Neural crest cell (in vitro differentiated cells): ENCODE measurements at regions not wholly inside any gene's neighbourhood (a gene's known extent, or its start where the extent isn't known, plus 50 kb on each side); places are given as distances from the start of the nearest gene placed in this dataset.

Experiments
- DNase-seq: peaks from one replicate; pipeline ENCODE4 v3.0.0; 2021; ENCODE audit warnings: low read depth, mixed read lengths, low spot score
- H3K27ac Mint-ChIP-seq: one replicate; pipeline ENCODE4 v1.8.0; 2021; ENCODE audit warnings: mild to moderate bottlenecking, mixed read lengths; ENCODE audit not compliant: unreplicated experiment
- H3K27me3 Mint-ChIP-seq: 2 replicates; pipeline ENCODE4 v1.8.0; 2021; ENCODE audit warnings: low read depth, mild to moderate bottlenecking, mixed read lengths
- H3K36me3 Mint-ChIP-seq: 2 replicates; pipeline ENCODE4 v1.8.0; 2021; ENCODE audit warnings: low read depth, mild to moderate bottlenecking, mixed read lengths
- H3K4me1 Mint-ChIP-seq: 2 replicates; pipeline ENCODE4 v1.8.0; 2021; ENCODE audit warnings: mixed read lengths
- H3K4me3 Mint-ChIP-seq: one replicate; pipeline ENCODE4 v1.8.0; 2021; ENCODE audit warnings: mild to moderate bottlenecking, mixed read lengths
- H3K9me3 Mint-ChIP-seq: 2 replicates; pipeline ENCODE4 v1.8.0; 2021; ENCODE audit warnings: mixed read lengths
- CTCF ChIP-seq: fragments of 200-600 bp; sonication (generic); conservative IDR thresholded peaks from 2 replicates; pipeline ENCODE4 v1.5.0; 2021; ENCODE audit warnings: antibody characterized with exemption, mild to moderate bottlenecking

- Mint-ChIP-seq H3K36me3 (no peaks in the 10 kb centered on the region), H3K27ac (no peak overlapping the region), H3K4me3 (no peak overlapping the region), H3K4me1 (no peaks in the 10 kb centered on the region), H3K27me3 (no peaks in the 10 kb centered on the region), H3K9me3 (no peaks in the 10 kb centered on the region)
- TF ChIP-seq CTCF, result no peak
- DNase-seq, result no peak
Observed at GRCh38 chr3:154970797-154971196, 109.3 kb upstream of the MME start.

GRCh38 chr3:154969366-154969765 lies 110.8 kb upstream of the MME start:
- Mint-ChIP-seq H3K4me3 (no peak overlapping the region), H3K9me3 (no peaks in the 10 kb centered on the region), H3K27ac (no peak overlapping the region), H3K4me1 (no peaks in the 10 kb centered on the region), H3K36me3 (no peaks in the 10 kb centered on the region), H3K27me3 (no peaks in the 10 kb centered on the region)
- no peak for TF ChIP-seq CTCF
- no peak for DNase-seq

GRCh38 chr3:154967090-154967489 lies 113.0 kb upstream of the MME start:
- no peak overlapping the region for H3K4me3 Mint-ChIP-seq
- no peaks in the 10 kb centered on the region for H3K4me1 Mint-ChIP-seq
- no peaks in the 10 kb centered on the region for H3K36me3 Mint-ChIP-seq
- H3K27ac Mint-ChIP-seq, result no peak overlapping the region
- no peak for TF ChIP-seq CTCF
- no peak for DNase-seq
- no peaks in the 10 kb centered on the region for H3K9me3 Mint-ChIP-seq
- no peaks in the 10 kb centered on the region for H3K27me3 Mint-ChIP-seq

- Mint-ChIP-seq H3K27me3 (no peaks in the 10 kb centered on the region), H3K4me3 (no peak overlapping the region), H3K36me3 (no peaks in the 10 kb centered on the region), H3K27ac (no peak overlapping the region), H3K4me1 (peaks cover 7% of the 10 kb centered on the region), H3K9me3 (peaks cover 6% of the 10 kb centered on the region)
- TF ChIP-seq CTCF, result no peak
- DNase-seq, result no peak
Observed at GRCh38 chr3:154956815-154957214, 123.3 kb upstream of the MME start.

- peaks cover 10% of the 10 kb centered on the region for H3K9me3 Mint-ChIP-seq
- no peaks in the 10 kb centered on the region for H3K27me3 Mint-ChIP-seq
- no peaks in the 10 kb centered on the region for H3K36me3 Mint-ChIP-seq
- TF ChIP-seq CTCF, result no peak
- no peak for DNase-seq
- no peak overlapping the region for H3K27ac Mint-ChIP-seq
- peaks cover 7% of the 10 kb centered on the region for H3K4me1 Mint-ChIP-seq
- H3K4me3 Mint-ChIP-seq, result no peak overlapping the region
Observed at GRCh38 chr3:154955907-154956533, 124.1 kb upstream of the MME start.
